ENCODE measurements at regions not wholly inside any gene's neighbourhood (a gene's known extent, or its start where the extent isn't known, plus 50 kb on each side); places are given as distances from the start of the nearest gene placed in this dataset.

GRCh38 chr5:28355831-28356230 is 1317.4 kb upstream of the CDH9 start:
- TF ChIP-seq ZNF70 (CRISPR knock-in tag; IDR thresholded peaks at IDR 0.05) (no peak), OSR1 (CRISPR knock-in tag; IDR thresholded peaks at IDR 0.05) (no peak), CSDC2 (CRISPR knock-in tag; IDR thresholded peaks at IDR 0.05) (no peak), GLIS3 (CRISPR knock-in tag; IDR thresholded peaks at IDR 0.05) (no peak), TOX (CRISPR knock-in tag; IDR thresholded peaks at IDR 0.05; ENCODE audit: borderline replicate concordance) (no peak), ZNF565 (CRISPR knock-in tag; conservative IDR thresholded peaks at IDR 0.05; ENCODE audit: low read depth) (no peak), ZNF8 (CRISPR knock-in tag; IDR thresholded peaks at IDR 0.05) (no peak), ISL1 (CRISPR knock-in tag; IDR thresholded peaks at IDR 0.05) (no peak), ZC3H10 (CRISPR knock-in tag; IDR thresholded peaks at IDR 0.05) (no peak), ESRRG (CRISPR knock-in tag; IDR thresholded peaks at IDR 0.05) (no peak), ARNTL (CRISPR knock-in tag; IDR thresholded peaks at IDR 0.05; ENCODE audit: borderline replicate concordance, low read depth) (no peak), TCF4 (CRISPR knock-in tag; IDR thresholded peaks at IDR 0.05; ENCODE audit: borderline replicate concordance) (no peak), CREB5 (CRISPR knock-in tag; IDR thresholded peaks at IDR 0.05; ENCODE audit: low read depth) (no peak), PPARA (CRISPR knock-in tag; IDR thresholded peaks at IDR 0.05; ENCODE audit: borderline replicate concordance) (no peak), PATZ1 (CRISPR knock-in tag; IDR thresholded peaks at IDR 0.05; ENCODE audit: borderline replicate concordance) (no peak), POU6F1 (CRISPR knock-in tag; IDR thresholded peaks at IDR 0.05; ENCODE audit: borderline replicate concordance, low read depth) (no peak), SNAI2 (CRISPR knock-in tag; IDR thresholded peaks at IDR 0.05) (no peak)
- no peak for ATAC-seq

GRCh38 chr5:28346696-28347095 is 1308.3 kb upstream of the CDH9 start:
- TF ChIP-seq PATZ1 (CRISPR knock-in tag; IDR thresholded peaks at IDR 0.05; ENCODE audit: borderline replicate concordance) = no peak
- no peak for TF ChIP-seq SNAI2 (CRISPR knock-in tag; IDR thresholded peaks at IDR 0.05)
- TF ChIP-seq ESRRG (CRISPR knock-in tag; IDR thresholded peaks at IDR 0.05) = no peak
- TF ChIP-seq TOX (CRISPR knock-in tag; IDR thresholded peaks at IDR 0.05; ENCODE audit: borderline replicate concordance) = no peak
- no peak for TF ChIP-seq ZNF8 (CRISPR knock-in tag; IDR thresholded peaks at IDR 0.05)
- TF ChIP-seq ISL1 (CRISPR knock-in tag; IDR thresholded peaks at IDR 0.05) = no peak
- TF ChIP-seq ZFP3 (CRISPR knock-in tag; IDR thresholded peaks at IDR 0.05) = no peak
- no peak for TF ChIP-seq BACH2 (CRISPR knock-in tag; IDR thresholded peaks at IDR 0.05; ENCODE audit: borderline replicate concordance)
- TF ChIP-seq ZFP30 (CRISPR knock-in tag; IDR thresholded peaks at IDR 0.05) = no peak
- no peak for TF ChIP-seq RARB (CRISPR knock-in tag; IDR thresholded peaks at IDR 0.05)
- no peak for TF ChIP-seq ZNF565 (CRISPR knock-in tag; conservative IDR thresholded peaks at IDR 0.05; ENCODE audit: low read depth)
- no peak for TF ChIP-seq CSRNP3 (CRISPR knock-in tag; IDR thresholded peaks at IDR 0.05)
- TF ChIP-seq ZNF70 (CRISPR knock-in tag; IDR thresholded peaks at IDR 0.05) = no peak
- no peak for TF ChIP-seq OSR1 (CRISPR knock-in tag; IDR thresholded peaks at IDR 0.05)
- TF ChIP-seq CREB5 (CRISPR knock-in tag; IDR thresholded peaks at IDR 0.05; ENCODE audit: low read depth) = no peak
- no peak for ATAC-seq

All from SK-N-SH treated with all-trans-retinoic acid at 6 μM for 48 hours (cell line).